RWPE2 (cell line): ENCODE measurements at regions not wholly inside any gene's neighbourhood (a gene's known extent, or its start where the extent isn't known, plus 50 kb on each side); places are given as distances from the start of the nearest gene placed in this dataset.

Source experiments
- ATAC-seq: fragments of 200-7000 bp; cut with Tn5 transposase; 3 replicates; pipeline ENCODE4 v1.9.1; 2021; ENCODE audit warnings: low read depth
- DNase-seq: peaks from one replicate; pipeline ENCODE4 v3.0.0-alpha.2; 2020; ENCODE audit warnings: low spot score
- H3K27ac ChIP-seq: fragments of 450-650 bp; 2 replicates; pipeline ENCODE4 v1.5.1; 2017; ENCODE audit warnings: mild to moderate bottlenecking; ENCODE audit not compliant: poor library complexity, severe bottlenecking
- H3K27me3 ChIP-seq: fragments of 250-450 bp; sonication (Bioruptor Pico); 2 replicates; pipeline ENCODE4 v1.5.1; 2021; ENCODE audit warnings: mild to moderate bottlenecking, moderate library complexity; ENCODE audit not compliant: insufficient read depth, poor library complexity, severe bottlenecking
- H3K36me3 ChIP-seq: fragments of 250-450 bp; sonication (Bioruptor Pico); 2 replicates; pipeline ENCODE4 v1.5.1; 2020; ENCODE audit warnings: low read depth, mild to moderate bottlenecking, moderate library complexity
- H3K4me1 ChIP-seq: fragments of 250-450 bp; sonication (Bioruptor Pico); 2 replicates; pipeline ENCODE4 v1.5.1; 2021; ENCODE audit warnings: mild to moderate bottlenecking, moderate library complexity; ENCODE audit not compliant: insufficient read depth, poor library complexity, severe bottlenecking
- H3K4me3 ChIP-seq: fragments of 250-450 bp; sonication (Bioruptor Pico); 2 replicates; pipeline ENCODE4 v1.5.1; 2021; ENCODE audit warnings: mild to moderate bottlenecking, moderate library complexity; ENCODE audit not compliant: severe bottlenecking
- H3K9me3 ChIP-seq: fragments of 250-450 bp; sonication (Bioruptor Pico); 2 replicates; pipeline ENCODE4 v1.5.1; 2021; ENCODE audit warnings: mild to moderate bottlenecking, moderate library complexity; ENCODE audit not compliant: severe bottlenecking
- CTCF ChIP-seq: fragments of 450-650 bp; IDR thresholded peaks from one replicate; pipeline ENCODE4 v1.5.1; 2017; ENCODE audit warnings: mild to moderate bottlenecking, moderate library complexity; ENCODE audit not compliant: poor library complexity, severe bottlenecking

GRCh38 chr2:60071490-60071831, 482.0 kb downstream of the BCL11A start:
- no peak for TF ChIP-seq CTCF
- DNase-seq (no peak), ATAC-seq (no peak)
- Histone ChIP-seq H3K4me1 (no peaks in the 10 kb centered on the region), H3K9me3 (no peaks in the 10 kb centered on the region), H3K27me3 (peaks cover 5% of the 10 kb centered on the region), H3K27ac (no peak overlapping the region), H3K36me3 (no peaks in the 10 kb centered on the region), H3K4me3 (no peak overlapping the region)

GRCh38 chr2:60070736-60071489, 482.5 kb downstream of the BCL11A start:
- H3K4me3 ChIP-seq = no peak overlapping the region
- H3K27me3 ChIP-seq = peaks cover 5% of the 10 kb centered on the region
- H3K4me1 ChIP-seq = no peaks in the 10 kb centered on the region
- H3K27ac ChIP-seq = no peak overlapping the region
- TF ChIP-seq CTCF = no peak
- ATAC-seq (no peak), DNase-seq (no peak)
- H3K9me3 ChIP-seq = no peaks in the 10 kb centered on the region
- H3K36me3 ChIP-seq = no peaks in the 10 kb centered on the region

- no peak for TF ChIP-seq CTCF
- Histone ChIP-seq H3K4me3 (no peak overlapping the region), H3K9me3 (no peaks in the 10 kb centered on the region), H3K36me3 (no peaks in the 10 kb centered on the region), H3K27me3 (peaks cover 5% of the 10 kb centered on the region), H3K4me1 (no peaks in the 10 kb centered on the region), H3K27ac (no peak overlapping the region)
- DNase-seq (no peak), ATAC-seq (no peak)
Measured at GRCh38 chr2:60070196-60070595, 483.3 kb downstream of the BCL11A start.

- no peak overlapping the region for H3K27ac ChIP-seq
- ATAC-seq = no peak
- DNase-seq = no peak
- peaks cover 9% of the 10 kb centered on the region for H3K27me3 ChIP-seq
- no peak overlapping the region for H3K4me3 ChIP-seq
- H3K36me3 ChIP-seq = no peaks in the 10 kb centered on the region
- no peak for TF ChIP-seq CTCF
- no peaks in the 10 kb centered on the region for H3K9me3 ChIP-seq
- H3K4me1 ChIP-seq = no peaks in the 10 kb centered on the region
Measured at GRCh38 chr2:60068755-60069154, 484.7 kb downstream of the BCL11A start.

GRCh38 chr2:60067006-60067405, 486.4 kb downstream of the BCL11A start:
- ATAC-seq (no peak), DNase-seq (no peak)
- Histone ChIP-seq H3K4me3 (no peak overlapping the region), H3K9me3 (no peaks in the 10 kb centered on the region), H3K27me3 (peaks cover 9% of the 10 kb centered on the region), H3K4me1 (no peaks in the 10 kb centered on the region), H3K36me3 (no peaks in the 10 kb centered on the region), H3K27ac (no peak overlapping the region)
- no peak for TF ChIP-seq CTCF
